WTC11 (cell line): ENCODE measurements at regions not wholly inside any gene's neighbourhood (a gene's known extent, or its start where the extent isn't known, plus 50 kb on each side); places are given as distances from the start of the nearest gene placed in this dataset.

Source experiments
- CBFB ChIP-seq: sonication (generic); formaldehyde crosslinking; IDR thresholded peaks from 2 replicates; pipeline ENCODE4 v1.8.1; 2022; ENCODE audit warnings: mild to moderate bottlenecking, low read depth, missing genetic modification reagents
- CREB1 ChIP-seq: sonication (generic); formaldehyde crosslinking; IDR thresholded peaks from 2 replicates; pipeline ENCODE4 v1.8.0; 2023; ENCODE audit warnings: mild to moderate bottlenecking, missing genetic modification reagents
- MYBL2 ChIP-seq: sonication (generic); formaldehyde crosslinking; IDR thresholded peaks from 2 replicates; pipeline ENCODE4 v1.8.1; 2023; ENCODE audit warnings: mild to moderate bottlenecking, moderate library complexity, missing genetic modification reagents
- NR2C2 ChIP-seq: sonication (generic); formaldehyde crosslinking; IDR thresholded peaks from 2 replicates; pipeline ENCODE4 v1.8.0; 2022; ENCODE audit warnings: mild to moderate bottlenecking, missing genetic modification reagents
- SMAD4 ChIP-seq: sonication (generic); formaldehyde crosslinking; IDR thresholded peaks from 2 replicates; pipeline ENCODE4 v1.8.0; 2022; ENCODE audit warnings: mild to moderate bottlenecking, missing genetic modification reagents
- TEAD4 ChIP-seq: sonication (generic); formaldehyde crosslinking; IDR thresholded peaks from 2 replicates; pipeline ENCODE4 v1.8.0; 2022; ENCODE audit warnings: mild to moderate bottlenecking, missing genetic modification reagents
- TF ChIP-seq, protein P1 (sequence below): fragments of 200-600 bp; IDR thresholded peaks from 2 replicates; pipeline ENCODE4 v1.8.0; 2022; ENCODE audit warnings: antibody characterized with exemption
- TF ChIP-seq, protein P2 (sequence below): sonication (generic); formaldehyde crosslinking; IDR thresholded peaks from 2 replicates; pipeline ENCODE4 v1.8.0; 2022; ENCODE audit warnings: mild to moderate bottlenecking, missing genetic modification reagents

GRCh38 chrX:38985945-38986344 is 184.7 kb downstream of the MID1IP1 start:
- TF ChIP-seq, protein P1, sequence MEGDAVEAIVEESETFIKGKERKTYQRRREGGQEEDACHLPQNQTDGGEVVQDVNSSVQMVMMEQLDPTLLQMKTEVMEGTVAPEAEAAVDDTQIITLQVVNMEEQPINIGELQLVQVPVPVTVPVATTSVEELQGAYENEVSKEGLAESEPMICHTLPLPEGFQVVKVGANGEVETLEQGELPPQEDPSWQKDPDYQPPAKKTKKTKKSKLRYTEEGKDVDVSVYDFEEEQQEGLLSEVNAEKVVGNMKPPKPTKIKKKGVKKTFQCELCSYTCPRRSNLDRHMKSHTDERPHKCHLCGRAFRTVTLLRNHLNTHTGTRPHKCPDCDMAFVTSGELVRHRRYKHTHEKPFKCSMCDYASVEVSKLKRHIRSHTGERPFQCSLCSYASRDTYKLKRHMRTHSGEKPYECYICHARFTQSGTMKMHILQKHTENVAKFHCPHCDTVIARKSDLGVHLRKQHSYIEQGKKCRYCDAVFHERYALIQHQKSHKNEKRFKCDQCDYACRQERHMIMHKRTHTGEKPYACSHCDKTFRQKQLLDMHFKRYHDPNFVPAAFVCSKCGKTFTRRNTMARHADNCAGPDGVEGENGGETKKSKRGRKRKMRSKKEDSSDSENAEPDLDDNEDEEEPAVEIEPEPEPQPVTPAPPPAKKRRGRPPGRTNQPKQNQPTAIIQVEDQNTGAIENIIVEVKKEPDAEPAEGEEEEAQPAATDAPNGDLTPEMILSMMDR: no peak
- no peak for TF ChIP-seq CREB1
- TF ChIP-seq, protein P2, sequence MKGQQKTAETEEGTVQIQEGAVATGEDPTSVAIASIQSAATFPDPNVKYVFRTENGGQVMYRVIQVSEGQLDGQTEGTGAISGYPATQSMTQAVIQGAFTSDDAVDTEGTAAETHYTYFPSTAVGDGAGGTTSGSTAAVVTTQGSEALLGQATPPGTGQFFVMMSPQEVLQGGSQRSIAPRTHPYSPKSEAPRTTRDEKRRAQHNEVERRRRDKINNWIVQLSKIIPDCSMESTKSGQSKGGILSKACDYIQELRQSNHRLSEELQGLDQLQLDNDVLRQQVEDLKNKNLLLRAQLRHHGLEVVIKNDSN (CRISPR knock-in tag): no peak
- no peak for TF ChIP-seq SMAD4
- TF ChIP-seq TEAD4: no peak
- TF ChIP-seq CBFB (CRISPR knock-in tag): no peak
- no peak for TF ChIP-seq NR2C2 (CRISPR knock-in tag)
- no peak for TF ChIP-seq MYBL2
